IMR-90 (cell line): ENCODE measurements at regions not wholly inside any gene's neighbourhood (a gene's known extent, or its start where the extent isn't known, plus 50 kb on each side); places are given as distances from the start of the nearest gene placed in this dataset.

Source experiments
- BHLHE40 ChIP-seq: fragments of 150-350 bp; IDR thresholded peaks from 2 replicates; pipeline ENCODE4 v1.6.1; 2016; ENCODE audit warnings: mild to moderate bottlenecking, low read depth, low read length
- MAFK ChIP-seq: IDR thresholded peaks from 2 replicates; pipeline ENCODE4 v1.6.1; 2012; ENCODE audit warnings: low read depth, low read length, improper control_type of control experiment
- TF ChIP-seq, protein P1 (sequence below): conservative IDR thresholded peaks from 2 replicates; pipeline ENCODE4 v1.5.1; 2012; ENCODE audit warnings: mild to moderate bottlenecking, low read depth, low read length, improper control_type of control experiment

- TF ChIP-seq, protein P1, sequence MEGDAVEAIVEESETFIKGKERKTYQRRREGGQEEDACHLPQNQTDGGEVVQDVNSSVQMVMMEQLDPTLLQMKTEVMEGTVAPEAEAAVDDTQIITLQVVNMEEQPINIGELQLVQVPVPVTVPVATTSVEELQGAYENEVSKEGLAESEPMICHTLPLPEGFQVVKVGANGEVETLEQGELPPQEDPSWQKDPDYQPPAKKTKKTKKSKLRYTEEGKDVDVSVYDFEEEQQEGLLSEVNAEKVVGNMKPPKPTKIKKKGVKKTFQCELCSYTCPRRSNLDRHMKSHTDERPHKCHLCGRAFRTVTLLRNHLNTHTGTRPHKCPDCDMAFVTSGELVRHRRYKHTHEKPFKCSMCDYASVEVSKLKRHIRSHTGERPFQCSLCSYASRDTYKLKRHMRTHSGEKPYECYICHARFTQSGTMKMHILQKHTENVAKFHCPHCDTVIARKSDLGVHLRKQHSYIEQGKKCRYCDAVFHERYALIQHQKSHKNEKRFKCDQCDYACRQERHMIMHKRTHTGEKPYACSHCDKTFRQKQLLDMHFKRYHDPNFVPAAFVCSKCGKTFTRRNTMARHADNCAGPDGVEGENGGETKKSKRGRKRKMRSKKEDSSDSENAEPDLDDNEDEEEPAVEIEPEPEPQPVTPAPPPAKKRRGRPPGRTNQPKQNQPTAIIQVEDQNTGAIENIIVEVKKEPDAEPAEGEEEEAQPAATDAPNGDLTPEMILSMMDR = no peak
- TF ChIP-seq MAFK (no peak), BHLHE40 (no peak)
These were observed 162.9 kb upstream of the CMC1 start for GRCh38 chr3:28078536-28078935.
